ENCODE measurements at regions not wholly inside any gene's neighbourhood (a gene's known extent, or its start where the extent isn't known, plus 50 kb on each side); places are given as distances from the start of the nearest gene placed in this dataset.

GRCh38 chr4:4778554-4778953 is 80.9 kb upstream of the MSX1 start:
- Histone ChIP-seq H3K27me3 (no peaks in the 10 kb centered on the region), H3K4me1 (no peaks in the 10 kb centered on the region), H3K27ac (no peak overlapping the region), H3K4me3 (no peak overlapping the region), H3K36me3 (replicated peaks in 1 of 2; ENCODE audit: insufficient read depth in 1 of 2, low read depth in 2 of 2) (no peaks in the 10 kb centered on the region), H3K9me3 (no peaks in the 10 kb centered on the region)
- ATAC-seq (no peak), DNase-seq (no peak)
- TF ChIP-seq CTCF (IDR thresholded peaks at IDR 0.05) = no peak
- TF ChIP-seq POLR2A (IDR thresholded peaks at IDR 0.05) = no peak
- intact Hi-C loops (cut with DNase I) = no loop called here
- 55 to 76% methylated on average over 4 of the region's 4 CpGs for WGBS, 2 donors

DNA sequence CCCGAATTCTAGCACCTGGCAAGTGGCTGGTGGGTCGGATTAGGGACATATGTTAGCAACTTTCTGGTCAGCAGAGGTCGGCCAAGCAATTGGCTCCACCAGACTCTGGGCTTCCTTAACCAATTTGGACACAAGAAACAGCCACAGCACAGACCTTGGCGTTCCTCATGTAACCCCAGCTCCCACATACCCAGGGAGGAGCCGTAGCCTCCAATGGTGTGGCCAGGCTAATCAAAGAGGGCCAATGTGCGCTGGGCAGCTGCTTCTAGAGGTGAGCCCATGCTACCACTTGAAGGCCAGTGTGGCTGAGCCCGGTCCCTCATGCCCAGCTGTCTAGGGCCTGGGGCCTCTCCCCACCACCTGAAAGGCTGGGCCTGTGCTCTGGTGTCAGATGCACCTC is 82.5 kb upstream of the MSX1 start:
- no peak for ATAC-seq
- no peaks in the 10 kb centered on the region for H3K27me3 ChIP-seq
- H3K4me3 ChIP-seq = no peak overlapping the region
- WGBS, 2 donors = 72 to 95% methylated on average over 2 to 7 of the region's 7 CpGs
- H3K9me3 ChIP-seq = no peaks in the 10 kb centered on the region
- H3K27ac ChIP-seq = no peak overlapping the region
- H3K36me3 ChIP-seq (replicated peaks in 1 of 2; ENCODE audit: insufficient read depth in 1 of 2, low read depth in 2 of 2) = no peaks in the 10 kb centered on the region
- TF ChIP-seq CTCF (IDR thresholded peaks at IDR 0.05) (no peak), POLR2A (IDR thresholded peaks at IDR 0.05) (no peak)
- no peak for DNase-seq
- intact Hi-C loops (cut with DNase I) = no loop called here
- H3K4me1 ChIP-seq = no peaks in the 10 kb centered on the region

DNA sequence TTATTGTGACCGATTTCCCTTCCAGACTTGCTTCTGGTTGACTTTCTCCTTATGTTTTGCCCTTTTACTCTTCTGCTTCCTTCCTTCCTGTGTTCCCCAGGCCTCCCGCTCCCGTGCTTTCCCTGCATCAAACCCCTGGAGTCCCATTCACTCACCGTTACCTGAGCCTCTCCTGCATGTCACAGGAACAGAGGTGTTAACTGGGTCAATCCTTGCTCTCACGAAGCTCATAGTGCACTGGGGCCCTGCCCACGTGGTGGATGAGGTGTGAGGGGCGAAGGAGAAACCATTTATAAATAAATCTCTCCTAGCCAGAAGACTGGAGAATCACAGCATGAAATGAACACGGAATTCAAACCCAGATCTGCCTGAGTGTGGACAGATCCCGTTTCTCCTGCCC is 83.1 kb upstream of the MSX1 start:
- whole genome bisulfite sequencing, 2 donors = 70% methylated on average over 9 of the region's 9 CpGs
- Histone ChIP-seq H3K27ac (no peak overlapping the region), H3K36me3 (replicated peaks in 1 of 2; ENCODE audit: insufficient read depth in 1 of 2, low read depth in 2 of 2) (no peaks in the 10 kb centered on the region), H3K4me1 (no peaks in the 10 kb centered on the region), H3K4me3 (no peak overlapping the region), H3K9me3 (no peaks in the 10 kb centered on the region), H3K27me3 (no peaks in the 10 kb centered on the region)
- intact Hi-C loops (cut with DNase I) = no loop called here
- DNase-seq (no peak), ATAC-seq (no peak)
- TF ChIP-seq POLR2A (IDR thresholded peaks at IDR 0.05) (no peak), CTCF (IDR thresholded peaks at IDR 0.05) (no peak)

GRCh38 chr4:4775493-4776004 is 83.9 kb upstream of the MSX1 start:
- Histone ChIP-seq H3K9me3 (no peaks in the 10 kb centered on the region), H3K4me1 (no peaks in the 10 kb centered on the region), H3K27me3 (no peaks in the 10 kb centered on the region), H3K27ac (no peak overlapping the region), H3K36me3 (replicated peaks in 1 of 2; ENCODE audit: insufficient read depth in 1 of 2, low read depth in 2 of 2) (no peaks in the 10 kb centered on the region), H3K4me3 (no peak overlapping the region)
- intact Hi-C loops (cut with DNase I) = no loop called here
- DNase-seq (no peak), ATAC-seq (no peak)
- no peak for TF ChIP-seq CTCF (IDR thresholded peaks at IDR 0.05)
- no peak for TF ChIP-seq POLR2A (IDR thresholded peaks at IDR 0.05)
- 70 to 72% methylated on average over 8 to 10 of the region's 10 CpGs for WGBS, 2 donors

- no peaks in the 10 kb centered on the region for H3K36me3 ChIP-seq (replicated peaks in 1 of 2; ENCODE audit: insufficient read depth in 1 of 2, low read depth in 2 of 2)
- TF ChIP-seq POLR2A (IDR thresholded peaks at IDR 0.05) (no peak), CTCF (IDR thresholded peaks at IDR 0.05) (no peak)
- H3K4me1 ChIP-seq = no peaks in the 10 kb centered on the region
- WGBS, 2 donors = 69 to 77% methylated on average over 6 of the region's 6 CpGs
- intact Hi-C loops (cut with DNase I) = no loop called here
- DNase-seq = no peak
- H3K27me3 ChIP-seq = no peaks in the 10 kb centered on the region
- no peak for ATAC-seq
- no peak overlapping the region for H3K27ac ChIP-seq
- no peak overlapping the region for H3K4me3 ChIP-seq
- H3K9me3 ChIP-seq = no peaks in the 10 kb centered on the region
Measured at GRCh38 chr4:4772534-4772933, 86.9 kb upstream of the MSX1 start.

Data from body of pancreas (tissue), 4 donors.